ENCODE measurements at regions not wholly inside any gene's neighbourhood (a gene's known extent, or its start where the extent isn't known, plus 50 kb on each side); places are given as distances from the start of the nearest gene placed in this dataset.

DNA sequence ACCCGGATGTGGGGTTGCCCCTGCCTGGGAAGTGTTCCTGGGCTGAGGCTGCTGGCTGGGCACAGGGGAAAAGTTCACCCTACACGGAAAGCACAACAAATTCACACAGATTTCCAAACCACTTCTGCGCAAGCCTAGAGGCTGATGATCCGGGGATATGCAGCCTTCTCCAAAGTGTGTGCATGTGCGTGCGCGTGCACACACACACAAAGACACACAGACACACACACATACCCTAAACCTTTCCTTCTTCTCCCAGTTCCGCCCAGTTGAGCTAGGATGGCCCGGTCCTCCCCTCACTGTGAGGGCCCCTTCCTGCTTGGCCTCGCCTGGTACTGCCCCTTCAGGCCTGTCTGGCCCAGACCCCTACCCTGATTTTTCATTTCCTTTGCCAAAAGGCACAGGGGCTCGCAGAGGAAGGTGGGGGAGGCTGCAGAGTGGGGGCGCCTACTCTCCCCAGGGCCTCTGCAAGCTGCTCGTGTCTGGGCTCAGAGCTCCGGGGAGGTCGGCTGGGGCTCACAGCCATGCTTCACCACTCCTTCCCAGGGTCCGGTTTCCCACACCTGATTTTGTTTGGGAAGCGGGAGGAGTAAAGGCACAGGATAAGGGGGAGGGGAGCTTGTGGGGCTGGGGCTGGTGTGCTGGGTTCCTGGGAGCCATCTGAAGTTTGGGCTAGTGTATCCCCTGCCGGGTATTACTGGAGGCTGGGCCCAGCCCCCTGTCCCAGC, 144.7 kb downstream of the ENGASE start:
- no peak for DNase-seq

GRCh38 chr17:79218825-79219200, 144.2 kb downstream of the ENGASE start:
- H3K36me3 ChIP-seq = no peaks in the 10 kb centered on the region
- TF ChIP-seq CTCF (IDR thresholded peaks at IDR 0.05 in 8 of 11, conservative IDR thresholded peaks at IDR 0.05 in 3 of 11) = no peak
- no peak for TF ChIP-seq POLR2AphosphoS5 (IDR thresholded peaks at IDR 0.05)
- no peak for TF ChIP-seq POLR2A (IDR thresholded peaks at IDR 0.05)
- no peak overlapping the region for H3K27ac ChIP-seq
- H3K27me3 ChIP-seq (replicated peaks in 1 of 7) = peaks cover 0 to 100% (median 75%) of the 10 kb centered on the region in 7 donors
- intact Hi-C loops (cut with DNase I; ENCODE audit: low total_unique reads) = no loop called here
- H3K4me1 ChIP-seq = peaks cover 0 to 15% (median 0%) of the 10 kb centered on the region in 6 donors
- WGBS, 5 donors = 86 to 95% (median 88%) methylated on average over 9 to 10 of the region's 10 CpGs
- no peak overlapping the region for H3K4me3 ChIP-seq
- DNase-seq = no peak
- H3K9me3 ChIP-seq = no peaks in the 10 kb centered on the region

More for the DNA sequence above, 144.7 kb downstream of the ENGASE start:
- no peaks in the 10 kb centered on the region for H3K36me3 ChIP-seq
- TF ChIP-seq CTCF (IDR thresholded peaks at IDR 0.05 in 8 of 11, conservative IDR thresholded peaks at IDR 0.05 in 3 of 11) (no peak), POLR2AphosphoS5 (IDR thresholded peaks at IDR 0.05) (no peak), POLR2A (IDR thresholded peaks at IDR 0.05) (no peak)
- 67 to 72% (median 68%) methylated on average over 16 to 18 of the region's 18 CpGs for WGBS, 5 donors
- no peak overlapping the region for H3K27ac ChIP-seq
- H3K4me3 ChIP-seq = no peak overlapping the region
- peaks cover 0 to 100% (median 78%) of the 10 kb centered on the region in 7 donors for H3K27me3 ChIP-seq (replicated peaks in 1 of 7)
- H3K4me1 ChIP-seq = peaks cover 0 to 15% (median 0%) of the 10 kb centered on the region in 6 donors
- no peaks in the 10 kb centered on the region for H3K9me3 ChIP-seq
- intact Hi-C loops (cut with DNase I; ENCODE audit: low total_unique reads) = no loop called here

DNA sequence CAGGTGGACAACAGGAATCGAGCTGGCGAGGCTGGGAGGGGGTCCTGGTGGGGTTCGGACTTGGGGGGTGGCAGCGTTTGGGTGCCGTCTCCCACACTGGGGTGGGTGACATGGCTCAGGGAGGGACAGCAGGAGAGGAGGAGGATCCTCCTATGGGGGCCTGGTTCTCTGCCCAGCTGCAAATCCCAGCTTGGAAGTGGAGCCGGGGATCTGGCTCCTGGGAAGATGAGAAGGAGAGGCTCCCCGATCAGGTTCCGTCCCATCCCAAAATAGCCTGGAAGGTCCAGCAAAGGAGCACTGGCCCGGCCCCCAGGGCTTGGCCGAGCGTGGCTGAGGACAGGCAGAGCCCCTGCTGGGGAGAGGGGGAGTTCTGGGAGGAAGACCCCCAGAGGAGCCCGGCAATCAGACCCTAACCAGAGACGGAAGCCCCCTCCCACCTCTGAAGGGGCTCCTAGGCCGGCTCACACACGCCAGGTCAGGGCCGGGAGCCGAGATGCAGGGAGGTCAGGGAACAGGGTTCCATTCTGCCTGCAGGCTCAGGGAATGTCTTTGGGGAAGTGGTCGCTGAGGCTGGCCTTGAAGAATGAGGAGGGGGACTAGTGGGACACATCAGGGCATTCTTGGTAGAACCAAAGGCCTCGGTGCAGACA, 143.7 kb downstream of the ENGASE start:
- peaks cover 0 to 100% (median 71%) of the 10 kb centered on the region in 7 donors for H3K27me3 ChIP-seq (replicated peaks in 1 of 7)
- 69 to 84% (median 80%) methylated on average over 19 of the region's 19 CpGs for WGBS, 5 donors
- TF ChIP-seq POLR2AphosphoS5 (IDR thresholded peaks at IDR 0.05) = no peak
- TF ChIP-seq POLR2A (IDR thresholded peaks at IDR 0.05) = no peak
- no peak for TF ChIP-seq CTCF (IDR thresholded peaks at IDR 0.05 in 8 of 11, conservative IDR thresholded peaks at IDR 0.05 in 3 of 11)
- no peak overlapping the region for H3K4me3 ChIP-seq
- no peak for DNase-seq
- intact Hi-C loops (cut with DNase I; ENCODE audit: low total_unique reads) = no loop called here
- H3K4me1 ChIP-seq = peaks cover 0 to 15% (median 0%) of the 10 kb centered on the region in 6 donors
- H3K9me3 ChIP-seq = no peaks in the 10 kb centered on the region
- no peaks in the 10 kb centered on the region for H3K36me3 ChIP-seq
- H3K27ac ChIP-seq = no peak overlapping the region

DNA sequence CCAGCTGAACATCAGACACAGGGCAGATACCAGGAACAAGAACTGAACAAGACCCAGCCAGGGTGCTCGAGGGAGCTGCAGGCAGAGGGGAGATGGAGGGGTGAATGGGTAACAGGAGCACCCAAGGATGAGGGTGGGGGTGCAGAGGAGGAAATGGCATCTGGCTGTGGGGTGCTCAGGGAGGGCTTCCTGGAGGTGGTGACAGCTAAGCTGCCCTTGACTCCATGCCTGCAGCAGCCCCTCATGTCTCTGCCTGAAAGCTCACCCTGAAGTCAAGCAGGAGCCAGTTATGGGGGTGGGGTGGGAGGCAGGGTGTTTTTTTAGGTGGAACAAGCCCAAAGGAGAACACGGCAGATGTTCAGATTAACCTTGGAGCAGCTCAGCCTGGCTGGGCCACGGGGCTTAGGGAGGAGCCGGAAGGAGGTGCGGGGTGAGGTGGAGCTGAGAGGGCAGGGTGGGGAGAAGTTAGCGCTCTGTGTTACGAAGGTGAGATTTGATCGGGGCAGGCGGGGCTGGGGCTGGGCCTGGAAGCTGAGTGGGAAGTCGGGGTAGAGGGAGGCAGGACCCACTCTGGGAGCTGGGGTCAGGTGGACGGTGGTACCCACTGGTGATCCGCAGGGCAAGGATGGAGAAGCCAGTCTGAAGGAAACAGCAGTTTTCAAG, 143.0 kb downstream of the ENGASE start:
- no peak for TF ChIP-seq POLR2A (IDR thresholded peaks at IDR 0.05)
- no peak for TF ChIP-seq POLR2AphosphoS5 (IDR thresholded peaks at IDR 0.05)
- TF ChIP-seq CTCF (IDR thresholded peaks at IDR 0.05 in 8 of 11, conservative IDR thresholded peaks at IDR 0.05 in 3 of 11) = no peak
- H3K36me3 ChIP-seq = no peaks in the 10 kb centered on the region
- DNase-seq = no peak
- H3K27me3 ChIP-seq (replicated peaks in 1 of 7) = peaks cover 0 to 100% (median 64%) of the 10 kb centered on the region in 7 donors
- intact Hi-C loops (cut with DNase I; ENCODE audit: low total_unique reads) = no loop called here
- H3K9me3 ChIP-seq = no peaks in the 10 kb centered on the region
- WGBS, 5 donors = 74 to 82% (median 79%) methylated on average over 12 of the region's 12 CpGs
- H3K4me1 ChIP-seq = peaks cover 0 to 15% (median 0%) of the 10 kb centered on the region in 6 donors
- H3K4me3 ChIP-seq = no peak overlapping the region
- no peak overlapping the region for H3K27ac ChIP-seq
